Bronchial epithelial cell (primary cell): ENCODE measurements at regions not wholly inside any gene's neighbourhood (a gene's known extent, or its start where the extent isn't known, plus 50 kb on each side); places are given as distances from the start of the nearest gene placed in this dataset.

ENCODE experiments used
- DNase-seq: peaks from one replicate; pipeline ENCODE4 v3.0.0-alpha.2; 2010; ENCODE audit warnings: low read depth
- FAIRE-seq: peaks from 2 replicates; lab custom pipeline; 2011; peaks lifted over from hg19 to GRCh38; lab: Jason Lieb, UNC
- H3K27me3 ChIP-seq: 2 replicates; pipeline ENCODE4 v1.5.1; 2011; ENCODE audit warnings: low read length; ENCODE audit not compliant: control insufficient read depth, insufficient read depth
- H3K36me3 ChIP-seq: 2 replicates; pipeline ENCODE4 v1.5.1; 2011; ENCODE audit warnings: low read length; ENCODE audit not compliant: control insufficient read depth, insufficient read depth
- H3K4me3 ChIP-seq: 2 replicates; pipeline ENCODE4 v1.5.1; 2011; ENCODE audit warnings: mild to moderate bottlenecking, low read depth, low read length, control low read depth
- CTCF ChIP-seq: IDR thresholded peaks from 2 replicates; pipeline ENCODE4 v1.5.1; 2011; ENCODE audit warnings: mild to moderate bottlenecking, moderate library complexity, low read length, control low read depth, inconsistent platforms; ENCODE audit not compliant: insufficient read depth, severe bottlenecking

- peak; percentile 94 for DNase-seq
- FAIRE-seq: no peak
- no peak overlapping the region for H3K4me3 ChIP-seq
- H3K27me3 ChIP-seq: no peaks in the 10 kb centered on the region
- H3K36me3 ChIP-seq: no peaks in the 10 kb centered on the region
- TF ChIP-seq CTCF: no peak
Observed at GRCh38 chr3:190229632-190230424, 92.4 kb downstream of the CLDN1 start.

GRCh38 chr3:190227064-190227463 is 95.2 kb downstream of the CLDN1 start:
- no peak overlapping the region for H3K4me3 ChIP-seq
- FAIRE-seq: no peak
- H3K36me3 ChIP-seq: no peaks in the 10 kb centered on the region
- H3K27me3 ChIP-seq: no peaks in the 10 kb centered on the region
- DNase-seq: no peak
- no peak for TF ChIP-seq CTCF

GRCh38 chr3:190224863-190225692 is 97.2 kb downstream of the CLDN1 start:
- Histone ChIP-seq H3K27me3 (no peaks in the 10 kb centered on the region), H3K4me3 (no peak overlapping the region), H3K36me3 (no peaks in the 10 kb centered on the region)
- peak; percentile 51 for TF ChIP-seq CTCF
- FAIRE-seq: no peak
- peak; percentile 68 for DNase-seq

- FAIRE-seq: no peak
- TF ChIP-seq CTCF: no peak
- Histone ChIP-seq H3K27me3 (no peaks in the 10 kb centered on the region), H3K36me3 (no peaks in the 10 kb centered on the region), H3K4me3 (no peak overlapping the region)
- DNase-seq: no peak
Observed at GRCh38 chr3:190224456-190224855, 97.8 kb downstream of the CLDN1 start.

- FAIRE-seq (no peak), DNase-seq (no peak)
- H3K4me3 ChIP-seq: no peak overlapping the region
- H3K36me3 ChIP-seq: no peaks in the 10 kb centered on the region
- H3K27me3 ChIP-seq: no peaks in the 10 kb centered on the region
- TF ChIP-seq CTCF: no peak
Observed at GRCh38 chr3:190222916-190223315, 99.3 kb downstream of the CLDN1 start.
